ENCODE measurements at regions not wholly inside any gene's neighbourhood (a gene's known extent, or its start where the extent isn't known, plus 50 kb on each side); places are given as distances from the start of the nearest gene placed in this dataset.

DNA sequence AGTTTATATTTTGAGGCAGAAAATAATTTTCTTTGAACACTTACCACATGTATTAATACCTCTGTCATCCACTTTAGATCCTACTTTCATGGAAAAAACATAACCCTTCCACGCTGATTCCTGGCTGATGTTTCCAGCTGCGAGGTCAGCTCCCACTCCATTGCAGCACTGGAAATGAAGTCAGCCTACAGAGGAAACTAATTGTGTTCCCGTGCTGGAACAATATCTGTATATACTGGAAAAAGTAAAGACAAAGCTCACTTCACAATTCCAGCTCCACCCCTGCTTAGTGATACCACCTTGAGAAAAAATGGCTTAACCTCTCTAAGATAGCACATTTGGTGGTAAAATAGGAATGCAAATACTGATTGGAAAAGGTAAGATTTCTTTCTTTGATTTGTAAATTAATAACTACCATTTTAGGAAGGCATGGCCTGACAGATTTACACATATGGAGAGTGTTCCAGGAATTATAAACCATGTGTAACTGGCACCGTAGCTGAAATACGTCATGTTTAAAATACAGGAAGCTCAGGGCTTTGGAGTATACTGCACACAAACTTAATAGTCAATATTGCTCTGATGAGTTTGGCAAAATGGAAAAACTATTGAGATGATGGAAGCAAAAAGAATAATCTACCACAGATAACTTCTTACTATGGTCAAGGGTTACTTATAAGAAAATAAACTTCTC, 90.0 kb downstream of the TRIB2 start:
- TF ChIP-seq EZH2 (IDR thresholded peaks at IDR 0.05; ENCODE audit: insufficient read depth, poor library complexity, severe bottlenecking) = no peak
- TF ChIP-seq EZH2phosphoT487 (IDR thresholded peaks at IDR 0.05; ENCODE audit: insufficient read depth, low read depth) = no peak

All from GM23248 (cell line).